ENCODE measurements at regions not wholly inside any gene's neighbourhood (a gene's known extent, or its start where the extent isn't known, plus 50 kb on each side); places are given as distances from the start of the nearest gene placed in this dataset.

- TF ChIP-seq POLR2AphosphoS5 (IDR thresholded peaks at IDR 0.05; ENCODE audit: borderline replicate concordance, low read depth, low read length) = no peak
- no peak for TF ChIP-seq FOXP2 (optimal IDR thresholded peaks at IDR 0.05; ENCODE audit: control extremely low read depth, extremely low read length, insufficient read depth)
- TF ChIP-seq EZH2 (IDR thresholded peaks at IDR 0.05) = no peak
Observed at GRCh38 chr12:83896416-83896815, 1016.2 kb downstream of the SLC6A15 start.
